ENCODE measurements at regions not wholly inside any gene's neighbourhood (a gene's known extent, or its start where the extent isn't known, plus 50 kb on each side); places are given as distances from the start of the nearest gene placed in this dataset.

- no peak for TF ChIP-seq ZBTB26 (tag by site-specific recombination; optimal IDR thresholded peaks at IDR 0.05)
- TF ChIP-seq OVOL3 (tag by site-specific recombination; IDR thresholded peaks at IDR 0.05), result no peak
- TF ChIP-seq ZSCAN5A (tag by site-specific recombination; IDR thresholded peaks at IDR 0.05), result no peak
- no peak for TF ChIP-seq KLF16 (tag by site-specific recombination; IDR thresholded peaks at IDR 0.05)
- no peak for TF ChIP-seq CTCF (tag by site-specific recombination; IDR thresholded peaks at IDR 0.05)
- TF ChIP-seq PBX3 (CRISPR knock-in tag; IDR thresholded peaks at IDR 0.05), result no peak
- TF ChIP-seq SP2 (tag by site-specific recombination; IDR thresholded peaks at IDR 0.05), result no peak
Observed at GRCh38 chr7:28260969-28261368, 80.4 kb upstream of the JAZF1 start.
